ENCODE measurements at regions not wholly inside any gene's neighbourhood (a gene's known extent, or its start where the extent isn't known, plus 50 kb on each side); places are given as distances from the start of the nearest gene placed in this dataset.

DNA sequence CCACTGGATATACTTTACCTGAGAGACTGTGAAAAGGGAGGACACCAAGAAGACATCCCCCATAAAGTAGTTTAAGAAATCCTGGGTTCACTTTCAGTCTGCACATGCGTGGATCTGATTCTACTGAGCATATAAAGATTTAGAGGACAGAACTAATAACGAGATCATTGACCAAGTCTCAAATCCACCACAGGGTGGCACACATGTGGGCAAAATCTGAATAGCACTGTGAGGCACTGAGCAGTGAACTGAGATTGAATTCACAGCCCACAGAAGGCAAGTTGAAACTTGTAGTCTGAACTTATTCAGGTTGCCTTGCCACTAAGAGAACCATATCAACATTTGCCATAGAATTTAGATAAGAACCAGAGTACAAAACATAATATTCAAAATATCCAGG is 818.6 kb downstream of the GRID1 start:
- TF ChIP-seq ZNF24 (tag by site-specific recombination; IDR thresholded peaks at IDR 0.05), result no peak
- TF ChIP-seq ZNF747 (tag by site-specific recombination; IDR thresholded peaks at IDR 0.05), result no peak
- no peak for TF ChIP-seq ZNF146 (tag by site-specific recombination; IDR thresholded peaks at IDR 0.05)
- no peak for TF ChIP-seq SALL2 (tag by site-specific recombination; IDR thresholded peaks at IDR 0.05; ENCODE audit: borderline replicate concordance)
